Suprapubic skin (tissue), 4 donors: ENCODE measurements at regions not wholly inside any gene's neighbourhood (a gene's known extent, or its start where the extent isn't known, plus 50 kb on each side); places are given as distances from the start of the nearest gene placed in this dataset.

Source experiments
- POLR2A ChIP-seq, 2 donors: fragments of 450-650 bp; IDR thresholded peaks; one replicate each; pipeline ENCODE4 v1.6.1; 2017; ENCODE audit warnings: antibody characterized with exemption in 2 of 2, mild to moderate bottlenecking in 2 of 2, moderate library complexity in 2 of 2
- POLR2AphosphoS5 ChIP-seq, 3 donors: sonication (generic); formaldehyde crosslinking; IDR thresholded peaks; one replicate each; pipeline ENCODE4 v1.6.1; 2017; ENCODE audit warnings: antibody characterized with exemption in 3 of 3
- TF ChIP-seq, protein P1 (sequence below), 2 donors: fragments of 200-600 bp in 1 of 2; fragments of 450-650 bp in 1 of 2; sonication (generic) in 1 of 2; IDR thresholded peaks; one replicate each; pipeline ENCODE4 v1.5.1; 2016 to 2019; ENCODE audit warnings: antibody characterized with exemption in 2 of 2, mild to moderate bottlenecking in 1 of 2, moderate library complexity in 1 of 2

DNA sequence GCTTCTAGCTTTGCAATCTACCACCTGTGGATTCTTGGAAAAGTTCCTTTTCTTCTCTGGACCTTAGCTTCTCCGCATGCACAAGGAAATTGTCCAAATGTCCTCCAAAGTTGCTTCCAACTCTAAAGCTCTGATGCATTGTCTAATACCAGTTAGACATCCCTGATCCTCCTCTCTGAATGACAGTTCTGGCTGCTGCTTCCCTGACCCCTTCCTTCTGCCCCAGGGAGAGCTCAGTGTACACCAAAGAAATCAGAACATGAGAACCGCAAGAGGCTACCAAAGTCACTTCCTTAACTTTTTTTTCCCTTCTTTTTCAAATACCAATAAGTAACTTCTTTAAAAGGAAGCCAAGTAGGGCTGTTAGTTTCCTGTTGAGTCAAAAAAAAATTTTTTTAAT is 79.7 kb upstream of the CES5A start:
- no peak for TF ChIP-seq POLR2AphosphoS5 (IDR thresholded peaks at IDR 0.05)
- no peak for TF ChIP-seq POLR2A (IDR thresholded peaks at IDR 0.05)
- TF ChIP-seq, protein P1, sequence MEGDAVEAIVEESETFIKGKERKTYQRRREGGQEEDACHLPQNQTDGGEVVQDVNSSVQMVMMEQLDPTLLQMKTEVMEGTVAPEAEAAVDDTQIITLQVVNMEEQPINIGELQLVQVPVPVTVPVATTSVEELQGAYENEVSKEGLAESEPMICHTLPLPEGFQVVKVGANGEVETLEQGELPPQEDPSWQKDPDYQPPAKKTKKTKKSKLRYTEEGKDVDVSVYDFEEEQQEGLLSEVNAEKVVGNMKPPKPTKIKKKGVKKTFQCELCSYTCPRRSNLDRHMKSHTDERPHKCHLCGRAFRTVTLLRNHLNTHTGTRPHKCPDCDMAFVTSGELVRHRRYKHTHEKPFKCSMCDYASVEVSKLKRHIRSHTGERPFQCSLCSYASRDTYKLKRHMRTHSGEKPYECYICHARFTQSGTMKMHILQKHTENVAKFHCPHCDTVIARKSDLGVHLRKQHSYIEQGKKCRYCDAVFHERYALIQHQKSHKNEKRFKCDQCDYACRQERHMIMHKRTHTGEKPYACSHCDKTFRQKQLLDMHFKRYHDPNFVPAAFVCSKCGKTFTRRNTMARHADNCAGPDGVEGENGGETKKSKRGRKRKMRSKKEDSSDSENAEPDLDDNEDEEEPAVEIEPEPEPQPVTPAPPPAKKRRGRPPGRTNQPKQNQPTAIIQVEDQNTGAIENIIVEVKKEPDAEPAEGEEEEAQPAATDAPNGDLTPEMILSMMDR (IDR thresholded peaks at IDR 0.05): no peak
